Tibial artery (tissue), 4 donors: ENCODE measurements at regions not wholly inside any gene's neighbourhood (a gene's known extent, or its start where the extent isn't known, plus 50 kb on each side); places are given as distances from the start of the nearest gene placed in this dataset.
"Not testable (repeated sequence)": the region's sequence is repeated elsewhere in the genome, so short reads cannot be mapped to it uniquely, and the experiment has no call there.

Experiments
- DNase-seq, 2 donors: peaks; one replicate each; pipeline ENCODE4 v3.0.0-alpha.2; 2019
- H3K27ac ChIP-seq, 2 donors: fragments of 200-600 bp; sonication (generic) in 1 of 2; 1 replicate in 1 of 2; 2 replicates in 1 of 2; pipeline ENCODE4 v1.5.1; 2018 to 2019; ENCODE audit warnings: mild to moderate bottlenecking in 1 of 2
- H3K27me3 ChIP-seq, 2 donors: fragments of 200-600 bp; sonication (generic) in 1 of 2; one replicate each; pipeline versions ENCODE4 v1.5.1 to v1.6.0; 2016 to 2019
- H3K36me3 ChIP-seq, 3 donors: fragments of 200-600 bp; sonication (generic) in 2 of 3; one replicate each; pipeline ENCODE4 v1.5.1; 2016 to 2019; ENCODE audit warnings: mild to moderate bottlenecking in 2 of 3
- H3K4me1 ChIP-seq, 4 donors: fragments of 200-600 bp; sonication (generic) in 2 of 4; 1 replicate in 3 of 4; 2 replicates in 1 of 4; pipeline ENCODE4 v1.5.1; 2016 to 2019
- H3K4me3 ChIP-seq, 2 donors: fragments of 200-600 bp; sonication (generic) in 1 of 2; 1 replicate in 1 of 2; 2 replicates in 1 of 2; pipeline ENCODE4 v1.5.1; 2018 to 2019; ENCODE audit warnings: mild to moderate bottlenecking in 2 of 2
- H3K9me3 ChIP-seq, 3 donors: fragments of 200-600 bp; sonication (generic) in 1 of 3; one replicate each; pipeline ENCODE4 v1.5.1; 2016 to 2019
- intact Hi-C: fragments of 100-400 bp; cut with DNase I; formaldehyde crosslinking; loops from one replicate; pipeline ENCODE4 v1.15.0; 2023; ENCODE audit warnings: low total_unique reads
- TF ChIP-seq, protein P1 (sequence below), 2 experiments: fragments of 200-600 bp in 1 of 2; fragments of 450-650 bp in 1 of 2; IDR thresholded peaks; one replicate each; pipeline ENCODE4 v1.5.1; 2017 to 2019; ENCODE audit warnings: antibody characterized with exemption in 2 of 2, mild to moderate bottlenecking in 1 of 2, moderate library complexity in 1 of 2

- no peak overlapping the region for H3K4me3 ChIP-seq
- TF ChIP-seq, protein P1, sequence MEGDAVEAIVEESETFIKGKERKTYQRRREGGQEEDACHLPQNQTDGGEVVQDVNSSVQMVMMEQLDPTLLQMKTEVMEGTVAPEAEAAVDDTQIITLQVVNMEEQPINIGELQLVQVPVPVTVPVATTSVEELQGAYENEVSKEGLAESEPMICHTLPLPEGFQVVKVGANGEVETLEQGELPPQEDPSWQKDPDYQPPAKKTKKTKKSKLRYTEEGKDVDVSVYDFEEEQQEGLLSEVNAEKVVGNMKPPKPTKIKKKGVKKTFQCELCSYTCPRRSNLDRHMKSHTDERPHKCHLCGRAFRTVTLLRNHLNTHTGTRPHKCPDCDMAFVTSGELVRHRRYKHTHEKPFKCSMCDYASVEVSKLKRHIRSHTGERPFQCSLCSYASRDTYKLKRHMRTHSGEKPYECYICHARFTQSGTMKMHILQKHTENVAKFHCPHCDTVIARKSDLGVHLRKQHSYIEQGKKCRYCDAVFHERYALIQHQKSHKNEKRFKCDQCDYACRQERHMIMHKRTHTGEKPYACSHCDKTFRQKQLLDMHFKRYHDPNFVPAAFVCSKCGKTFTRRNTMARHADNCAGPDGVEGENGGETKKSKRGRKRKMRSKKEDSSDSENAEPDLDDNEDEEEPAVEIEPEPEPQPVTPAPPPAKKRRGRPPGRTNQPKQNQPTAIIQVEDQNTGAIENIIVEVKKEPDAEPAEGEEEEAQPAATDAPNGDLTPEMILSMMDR (IDR thresholded peaks at IDR 0.05) = no peak
- no peak overlapping the region for H3K27ac ChIP-seq
- intact Hi-C loops = no loop called here
- no peaks in the 10 kb centered on the region for H3K9me3 ChIP-seq
- H3K4me1 ChIP-seq = peaks cover 0 to 21% (median 3%) of the 10 kb centered on the region in 4 donors
- no peak for DNase-seq
- H3K36me3 ChIP-seq = no peaks in the 10 kb centered on the region
- no peaks in the 10 kb centered on the region for H3K27me3 ChIP-seq
Measured at GRCh38 chr2:8123464-8123863, 558.4 kb upstream of the ID2 start.

GRCh38 chr2:8125741-8126711 lies 555.8 kb upstream of the ID2 start:
- H3K27me3 ChIP-seq = no peaks in the 10 kb centered on the region
- TF ChIP-seq, protein P1 (IDR thresholded peaks at IDR 0.05) = no peak
- H3K36me3 ChIP-seq = no peaks in the 10 kb centered on the region
- peak in 1 of 2 donors; percentile 37 for DNase-seq
- peaks cover 0 to 5% (median 0%) of the 10 kb centered on the region in 4 donors for H3K4me1 ChIP-seq
- H3K27ac ChIP-seq = no peak overlapping the region
- intact Hi-C loops = no loop called here
- no peak overlapping the region for H3K4me3 ChIP-seq
- no peaks in the 10 kb centered on the region for H3K9me3 ChIP-seq

- TF ChIP-seq, protein P1 (IDR thresholded peaks at IDR 0.05) = no peak
- no peaks in the 10 kb centered on the region for H3K36me3 ChIP-seq
- no peak for DNase-seq
- no peaks in the 10 kb centered on the region for H3K4me1 ChIP-seq
- H3K27me3 ChIP-seq = no peaks in the 10 kb centered on the region
- H3K4me3 ChIP-seq = no peak overlapping the region
- H3K27ac ChIP-seq = no peak overlapping the region
- H3K9me3 ChIP-seq = no peaks in the 10 kb centered on the region
- intact Hi-C loops = no loop called here
Measured at GRCh38 chr2:8126783-8127182, 555.1 kb upstream of the ID2 start.

GRCh38 chr2:8131423-8131822 lies 550.4 kb upstream of the ID2 start:
- H3K4me1 ChIP-seq, DNase-seq, H3K27me3 ChIP-seq, H3K4me3 ChIP-seq, H3K27ac ChIP-seq, H3K9me3 ChIP-seq, intact Hi-C loops, H3K36me3 ChIP-seq: not testable (repeated sequence)

- Histone ChIP-seq H3K27ac (no peak overlapping the region), H3K4me3 (no peak overlapping the region), H3K27me3 (no peaks in the 10 kb centered on the region), H3K9me3 (no peaks in the 10 kb centered on the region), H3K36me3 (no peaks in the 10 kb centered on the region), H3K4me1 (peaks cover 0 to 5% (median 0%) of the 10 kb centered on the region in 4 donors)
- no peak for DNase-seq
- TF ChIP-seq, protein P1 (IDR thresholded peaks at IDR 0.05) = no peak
- intact Hi-C loops = no loop called here
Measured at GRCh38 chr2:8132351-8132831, 549.5 kb upstream of the ID2 start.

- TF ChIP-seq, protein P1 (IDR thresholded peaks at IDR 0.05) = no peak
- H3K4me3 ChIP-seq = no peak overlapping the region
- H3K27me3 ChIP-seq = no peaks in the 10 kb centered on the region
- H3K36me3 ChIP-seq = no peaks in the 10 kb centered on the region
- no peak overlapping the region for H3K27ac ChIP-seq
- no peak for DNase-seq
- intact Hi-C loops = no loop called here
- H3K9me3 ChIP-seq = no peaks in the 10 kb centered on the region
- H3K4me1 ChIP-seq = peaks cover 0 to 5% (median 0%) of the 10 kb centered on the region in 4 donors
Measured at GRCh38 chr2:8132879-8133278, 549.0 kb upstream of the ID2 start.
